AG10803 (cell line): ENCODE measurements at regions not wholly inside any gene's neighbourhood (a gene's known extent, or its start where the extent isn't known, plus 50 kb on each side); places are given as distances from the start of the nearest gene placed in this dataset.
A peak's percentile ranks its signal among the peaks of the same experiment; 100 is the strongest.

Experiments used
- DNase-seq: peaks from one replicate; pipeline ENCODE4 v3.0.0; 2010; ENCODE audit warnings: low read depth
- H3K4me3 ChIP-seq: 2 replicates; pipeline ENCODE4 v1.5.1; 2011; ENCODE audit warnings: mild to moderate bottlenecking, low read length, control low read depth
- TF ChIP-seq, protein P1 (sequence below): conservative IDR thresholded peaks from 2 replicates; pipeline ENCODE4 v1.5.1; 2011; ENCODE audit warnings: mild to moderate bottlenecking, low read length, control low read depth, inconsistent platforms

DNA sequence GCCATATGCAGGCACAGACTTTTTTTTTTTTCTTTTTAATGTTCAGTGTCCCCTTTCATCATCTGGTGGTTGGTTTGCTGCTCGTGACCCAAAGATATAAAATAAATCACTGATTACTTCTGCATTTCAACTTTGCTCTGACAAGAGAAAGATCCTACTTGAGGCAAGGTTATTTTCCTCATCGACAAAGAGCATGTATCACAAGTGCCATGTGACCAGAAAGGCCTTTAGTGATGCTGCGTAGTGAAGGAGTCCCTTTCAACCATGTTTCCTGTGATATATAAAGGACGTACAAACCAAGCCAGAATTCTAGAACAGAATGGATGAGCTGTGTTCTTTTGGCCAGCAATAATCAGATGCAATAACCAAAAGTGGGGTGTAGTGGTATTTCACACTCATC lies 323.4 kb upstream of the PSMD7 start:
- TF ChIP-seq, protein P1, sequence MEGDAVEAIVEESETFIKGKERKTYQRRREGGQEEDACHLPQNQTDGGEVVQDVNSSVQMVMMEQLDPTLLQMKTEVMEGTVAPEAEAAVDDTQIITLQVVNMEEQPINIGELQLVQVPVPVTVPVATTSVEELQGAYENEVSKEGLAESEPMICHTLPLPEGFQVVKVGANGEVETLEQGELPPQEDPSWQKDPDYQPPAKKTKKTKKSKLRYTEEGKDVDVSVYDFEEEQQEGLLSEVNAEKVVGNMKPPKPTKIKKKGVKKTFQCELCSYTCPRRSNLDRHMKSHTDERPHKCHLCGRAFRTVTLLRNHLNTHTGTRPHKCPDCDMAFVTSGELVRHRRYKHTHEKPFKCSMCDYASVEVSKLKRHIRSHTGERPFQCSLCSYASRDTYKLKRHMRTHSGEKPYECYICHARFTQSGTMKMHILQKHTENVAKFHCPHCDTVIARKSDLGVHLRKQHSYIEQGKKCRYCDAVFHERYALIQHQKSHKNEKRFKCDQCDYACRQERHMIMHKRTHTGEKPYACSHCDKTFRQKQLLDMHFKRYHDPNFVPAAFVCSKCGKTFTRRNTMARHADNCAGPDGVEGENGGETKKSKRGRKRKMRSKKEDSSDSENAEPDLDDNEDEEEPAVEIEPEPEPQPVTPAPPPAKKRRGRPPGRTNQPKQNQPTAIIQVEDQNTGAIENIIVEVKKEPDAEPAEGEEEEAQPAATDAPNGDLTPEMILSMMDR = no peak
- no peak overlapping the region for H3K4me3 ChIP-seq
- no peak for DNase-seq

DNA sequence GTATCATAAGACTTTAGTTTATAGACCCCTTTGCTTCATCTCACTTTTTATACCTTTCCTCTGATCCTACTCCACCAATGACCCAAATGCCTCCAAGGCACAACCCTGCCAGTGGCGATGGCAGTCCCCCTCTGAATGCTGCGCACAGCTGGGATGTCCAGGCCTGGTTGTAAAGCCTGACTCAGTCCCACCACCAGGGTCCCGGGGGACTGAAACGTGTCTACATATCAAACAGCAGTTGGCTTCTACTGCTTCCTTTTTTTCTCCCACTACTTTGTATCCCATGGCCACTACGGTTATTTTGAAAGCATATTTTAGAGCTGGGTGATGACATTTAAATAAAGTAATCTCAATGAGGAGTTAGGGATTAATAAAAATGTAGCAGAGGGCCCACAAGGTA lies 329.8 kb upstream of the PSMD7 start:
- no peak for DNase-seq

DNA sequence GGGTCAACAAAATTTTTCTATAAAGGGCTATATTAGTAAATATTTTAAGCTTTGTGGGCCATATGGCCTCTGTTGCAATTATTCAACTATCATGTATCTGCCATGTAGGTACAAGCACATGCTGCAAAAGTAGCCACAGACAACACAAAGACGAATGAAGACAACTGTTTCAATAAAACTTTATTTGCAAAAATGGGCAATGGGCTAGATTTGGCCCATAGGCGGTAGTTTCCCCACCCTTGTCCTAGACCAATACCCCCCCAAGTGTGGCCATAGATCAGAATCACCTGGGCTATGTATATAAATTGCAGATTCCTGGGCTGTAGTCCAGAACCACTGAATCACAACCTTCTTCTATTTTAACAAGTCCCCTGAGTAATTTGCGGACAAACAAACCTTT lies 331.0 kb upstream of the PSMD7 start:
- no peak overlapping the region for H3K4me3 ChIP-seq
- no peak for DNase-seq
- TF ChIP-seq, protein P1 = no peak

More for the DNA sequence above, 329.8 kb upstream of the PSMD7 start:
- no peak overlapping the region for H3K4me3 ChIP-seq
- TF ChIP-seq, protein P1 = no peak

DNA sequence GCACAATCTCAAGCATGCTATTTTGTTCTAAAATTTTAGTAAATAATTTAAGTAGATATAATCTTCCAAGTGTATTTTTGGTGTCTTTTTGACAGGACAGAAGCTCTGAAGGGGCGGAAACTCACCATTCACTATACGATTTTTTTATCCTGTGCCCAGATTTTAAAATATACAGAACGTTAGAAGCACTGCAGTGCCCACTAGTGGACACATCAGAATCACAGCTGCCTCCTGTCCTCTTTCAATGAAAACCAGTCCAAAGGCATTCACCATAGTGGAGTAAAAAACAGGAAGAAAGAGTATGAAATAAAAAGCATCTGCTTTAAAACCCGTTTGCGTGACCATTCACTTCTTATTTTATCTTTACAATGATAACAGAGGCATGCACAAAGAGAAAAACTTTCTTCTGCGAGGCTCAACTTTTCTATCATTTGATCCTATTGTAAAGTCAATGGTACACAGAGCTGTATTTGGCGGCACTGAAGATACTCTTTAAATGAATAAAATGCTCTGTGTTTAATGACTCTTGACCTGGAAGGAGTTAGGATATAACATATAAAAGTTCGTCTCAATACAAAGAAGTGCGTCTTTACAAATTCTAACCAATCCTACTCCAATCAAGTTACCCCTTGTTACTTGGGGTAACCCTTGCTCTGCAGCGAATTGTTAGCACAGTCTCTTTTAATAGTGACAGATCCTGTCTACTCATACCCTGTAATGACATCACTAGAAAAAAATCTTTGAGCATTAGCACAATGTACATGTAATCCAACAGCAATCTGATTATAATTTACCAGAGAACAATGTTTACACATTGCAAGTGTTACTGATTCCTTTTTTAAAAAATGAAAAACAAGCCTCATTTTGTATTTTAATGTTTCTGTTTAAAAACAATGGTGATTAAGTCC lies 339.8 kb upstream of the PSMD7 start:
- H3K4me3 ChIP-seq = no peak overlapping the region
- TF ChIP-seq, protein P1 = peak; percentile 95
- peak; percentile 66 for DNase-seq

DNA sequence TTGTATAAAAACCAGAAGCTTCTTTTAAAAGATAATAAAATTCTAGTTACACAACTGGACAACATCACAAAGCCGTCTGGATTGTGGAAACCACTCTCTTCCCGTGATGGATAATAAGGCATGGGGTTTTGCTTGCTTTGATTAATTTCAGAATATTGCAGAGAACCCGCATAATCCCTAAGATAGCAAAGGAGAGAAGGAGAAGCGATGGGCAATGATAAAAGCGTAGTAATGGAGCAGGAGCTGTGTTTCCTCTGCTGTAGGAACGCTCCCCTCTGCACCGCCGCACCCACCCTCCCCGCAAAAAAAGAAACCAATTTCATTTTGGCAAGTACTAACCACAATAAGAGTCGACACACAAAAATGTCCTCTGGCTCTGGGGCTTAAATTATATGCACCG lies 340.9 kb upstream of the PSMD7 start:
- no peak overlapping the region for H3K4me3 ChIP-seq
- no peak for DNase-seq
- TF ChIP-seq, protein P1 = no peak

DNA sequence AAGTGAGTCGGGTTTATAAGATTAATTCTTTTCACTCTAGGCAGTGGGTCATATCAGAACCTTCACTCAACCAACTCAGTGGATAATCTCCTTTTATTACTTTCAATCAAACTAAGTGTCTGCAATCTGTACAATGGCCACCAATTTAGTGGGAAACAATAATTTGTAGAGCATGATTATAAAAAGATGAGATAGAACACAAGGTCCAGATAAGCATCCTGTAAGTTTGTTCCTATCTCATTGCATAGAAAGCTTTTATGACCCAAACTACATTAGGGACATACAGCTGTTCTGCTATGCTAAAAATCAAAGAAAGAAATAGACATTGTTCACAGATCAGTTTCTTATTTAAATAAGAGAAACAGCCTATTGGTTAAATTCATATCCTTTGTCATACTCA lies 341.4 kb upstream of the PSMD7 start:
- DNase-seq = no peak
- no peak overlapping the region for H3K4me3 ChIP-seq
- TF ChIP-seq, protein P1 = no peak

DNA sequence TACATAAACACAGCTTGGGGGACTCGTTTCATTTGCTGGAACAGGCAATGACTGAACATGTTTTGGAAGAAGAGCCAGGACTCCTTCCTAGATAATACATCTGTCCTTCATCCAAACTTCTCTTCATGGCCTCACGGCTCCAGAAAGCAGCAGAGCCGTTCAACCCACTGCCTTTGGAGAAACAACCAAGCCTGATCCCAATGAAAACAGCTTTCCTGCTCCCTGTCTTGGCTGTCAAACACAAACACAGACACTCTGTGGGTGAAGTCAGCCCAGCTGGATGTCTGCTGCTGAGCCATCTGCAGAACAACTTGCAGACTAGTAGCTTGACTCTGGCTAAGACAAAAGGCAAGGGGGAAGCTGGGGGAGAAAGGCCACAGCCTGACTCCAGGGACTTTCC lies 345.1 kb upstream of the PSMD7 start:
- peak; percentile 42 for DNase-seq
- H3K4me3 ChIP-seq = no peak overlapping the region
- TF ChIP-seq, protein P1 = no peak
